GM18517 (cell line): ENCODE measurements at regions not wholly inside any gene's neighbourhood (a gene's known extent, or its start where the extent isn't known, plus 50 kb on each side); places are given as distances from the start of the nearest gene placed in this dataset.
"Not testable (repeated sequence)": the region's sequence is repeated elsewhere in the genome, so short reads cannot be mapped to it uniquely, and the experiment has no call there.

ENCODE experiments used
- ATAC-seq: cut with Tn5 transposase; IDR thresholded peaks from one replicate; pipeline ENCODE4 v1.9.1; 2021; ENCODE audit warnings: mild to moderate bottlenecking, moderate library complexity; ENCODE audit not compliant: unreplicated experiment

GRCh38 chr1:148318123-148318903, 164.8 kb downstream of the PPIAL4G start:
- ATAC-seq = peak; percentile 55

- ATAC-seq = no peak
Measured at GRCh38 chr1:148317288-148317985, 165.4 kb upstream of the NBPF11 start.

GRCh38 chr1:148315071-148315811, 163.2 kb upstream of the NBPF11 start:
- peak; percentile 72 for ATAC-seq

GRCh38 chr1:148310807-148311206, 158.7 kb upstream of the NBPF11 start:
- no peak for ATAC-seq

- ATAC-seq = no peak
Measured at GRCh38 chr1:148309940-148310500, 157.9 kb upstream of the NBPF11 start.

- no peak for ATAC-seq
Measured at GRCh38 chr1:148308832-148309458, 156.9 kb upstream of the NBPF11 start.

GRCh38 chr1:148307583-148308185, 155.6 kb upstream of the NBPF11 start:
- no peak for ATAC-seq

- ATAC-seq = not testable (repeated sequence)
Measured at GRCh38 chr1:148304935-148305334, 152.9 kb upstream of the NBPF11 start.

- ATAC-seq = not testable (repeated sequence)
Measured at GRCh38 chr1:148302586-148303364, 150.7 kb upstream of the NBPF11 start.

- not testable (repeated sequence) for ATAC-seq
Measured at GRCh38 chr1:148297852-148298251, 145.8 kb upstream of the NBPF11 start.

- no peak for ATAC-seq
Measured at GRCh38 chr1:148296511-148296910, 144.4 kb upstream of the NBPF11 start.

- ATAC-seq = no peak
Measured at GRCh38 chr1:148294116-148294807, 142.2 kb upstream of the NBPF11 start.

GRCh38 chr1:148293651-148294050, 141.6 kb upstream of the NBPF11 start:
- no peak for ATAC-seq

GRCh38 chr1:148292915-148293314, 140.8 kb upstream of the NBPF11 start:
- no peak for ATAC-seq

- ATAC-seq = no peak
Measured at GRCh38 chr1:148290881-148291280, 138.8 kb upstream of the NBPF11 start.

- no peak for ATAC-seq
Measured at GRCh38 chr1:148289647-148290046, 137.6 kb upstream of the NBPF11 start.

- ATAC-seq = not testable (repeated sequence)
Measured at GRCh38 chr1:148285946-148286345, 133.9 kb upstream of the NBPF11 start.

- ATAC-seq = peak; percentile 72
Measured at GRCh38 chr1:148280831-148281572, 128.9 kb upstream of the NBPF11 start.
